ENCODE measurements at regions not wholly inside any gene's neighbourhood (a gene's known extent, or its start where the extent isn't known, plus 50 kb on each side); places are given as distances from the start of the nearest gene placed in this dataset.
A peak's percentile ranks its signal among the peaks of the same experiment; 100 is the strongest.
"Not testable (repeated sequence)": the region's sequence is repeated elsewhere in the genome, so short reads cannot be mapped to it uniquely, and the experiment has no call there.

DNA sequence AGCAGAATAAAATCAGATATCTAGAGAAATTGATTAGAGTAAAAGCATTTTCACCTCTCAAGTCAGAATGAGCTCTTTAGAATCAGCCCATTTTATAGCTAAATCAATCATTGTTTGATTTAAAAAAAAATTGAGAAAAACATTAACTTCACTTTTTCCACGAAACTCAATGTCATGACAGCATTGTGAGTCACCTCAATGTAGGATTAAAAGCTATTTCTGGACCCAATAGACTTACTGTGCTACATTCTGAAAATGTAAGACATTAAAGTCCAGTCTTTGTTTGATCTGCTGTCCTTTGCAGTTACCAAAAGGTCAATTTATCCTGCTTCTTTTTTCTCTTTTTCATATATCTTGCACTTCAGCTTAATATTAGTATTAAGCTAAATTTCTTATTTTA lies 519.4 kb upstream of the ZNF337 start:
- no peak for DNase-seq

DNA sequence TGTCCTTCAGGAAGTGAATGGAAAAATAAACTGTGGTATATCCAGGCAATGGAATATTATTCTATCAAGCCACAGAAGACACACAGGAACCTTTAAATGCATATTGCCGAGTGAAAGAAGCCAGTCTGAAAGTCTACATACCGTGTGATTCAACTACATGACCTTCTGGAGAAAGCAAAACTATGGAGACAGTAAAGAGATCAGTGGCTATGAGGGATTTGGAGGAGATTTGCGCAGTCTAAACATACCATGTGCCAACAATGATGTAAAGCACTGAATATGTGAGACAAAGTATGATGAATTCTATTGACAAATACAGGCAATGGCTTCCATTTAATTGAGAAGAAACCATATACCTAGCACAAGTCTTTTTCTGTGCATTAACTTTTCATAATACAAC lies 518.3 kb upstream of the ZNF337 start:
- DNase-seq = no peak

DNA sequence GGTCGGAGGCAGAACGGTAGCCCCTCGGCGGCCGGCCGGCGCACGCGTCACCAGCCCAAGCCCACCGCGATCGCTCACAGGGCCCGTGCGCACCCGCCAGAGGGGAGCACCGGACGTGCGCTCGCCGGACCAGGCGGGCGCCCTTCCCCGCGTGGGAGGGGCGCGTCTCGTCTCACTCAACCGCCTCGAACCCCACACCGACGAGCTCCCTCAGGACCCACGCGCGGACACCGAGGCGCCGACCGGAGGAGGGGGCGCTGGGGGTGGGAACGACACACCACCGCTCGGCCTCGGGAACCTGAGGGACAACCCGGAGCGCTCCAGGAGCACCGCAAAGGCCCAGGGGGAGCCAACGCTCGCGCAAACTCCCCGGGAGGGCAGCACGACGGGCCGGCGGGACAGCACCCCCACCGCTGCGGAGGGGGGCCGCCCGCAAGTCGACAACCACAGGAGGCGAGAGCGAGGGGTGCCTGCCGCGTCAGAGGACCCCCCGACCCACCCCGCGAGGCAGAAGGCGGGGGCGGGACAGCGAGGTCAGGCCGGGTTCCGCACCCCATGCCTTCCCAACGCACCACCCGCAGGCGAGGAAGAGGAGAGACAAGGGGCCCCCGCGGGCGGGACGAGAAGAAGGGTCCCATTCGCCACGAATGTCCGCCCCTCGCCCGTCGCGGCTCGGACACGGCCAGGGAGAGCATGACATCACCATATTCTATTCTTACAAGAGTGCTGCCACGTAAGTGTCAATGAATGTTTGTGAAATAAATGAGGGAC lies 512.7 kb upstream of the ZNF337 start:
- DNase-seq = no peak

DNA sequence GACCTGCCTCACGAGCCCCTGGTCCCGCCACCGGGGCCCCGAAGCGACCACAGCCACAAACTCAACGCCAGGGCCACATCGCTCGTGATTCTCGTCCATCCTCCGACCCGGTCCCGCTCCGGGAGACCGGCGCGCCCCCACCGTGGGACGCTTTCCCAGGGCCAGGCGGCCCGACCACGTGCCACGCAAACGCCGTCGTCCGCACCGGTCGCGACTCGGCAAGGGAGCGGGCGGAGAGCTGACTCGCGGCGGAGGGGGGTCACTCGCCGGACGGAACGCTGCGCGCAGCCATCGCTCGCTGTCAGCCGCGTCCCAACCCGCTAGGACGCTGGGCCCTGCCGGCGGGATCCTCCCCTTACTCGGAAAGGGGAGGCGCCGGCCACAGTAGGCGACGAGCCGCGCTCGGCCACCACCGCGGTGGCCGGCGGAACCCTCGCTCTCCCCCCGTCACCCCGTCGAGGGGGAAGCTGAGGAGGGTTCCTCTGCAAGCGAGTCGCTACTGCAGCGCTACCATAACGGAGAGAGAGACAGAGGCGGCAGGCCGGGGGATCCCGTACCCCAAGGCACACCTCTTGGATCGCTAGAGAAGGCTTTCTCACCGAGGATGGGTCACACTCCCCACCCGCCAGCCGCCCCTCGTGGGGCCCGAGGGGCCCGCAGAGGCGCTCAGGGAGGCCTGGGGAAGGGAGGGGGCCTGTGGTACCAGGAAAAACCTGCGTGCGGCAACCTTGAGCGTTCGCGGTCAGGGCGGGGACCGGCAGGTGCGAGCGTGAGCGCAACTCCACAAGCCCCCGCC lies 511.8 kb upstream of the ZNF337 start:
- no peak for DNase-seq

DNA sequence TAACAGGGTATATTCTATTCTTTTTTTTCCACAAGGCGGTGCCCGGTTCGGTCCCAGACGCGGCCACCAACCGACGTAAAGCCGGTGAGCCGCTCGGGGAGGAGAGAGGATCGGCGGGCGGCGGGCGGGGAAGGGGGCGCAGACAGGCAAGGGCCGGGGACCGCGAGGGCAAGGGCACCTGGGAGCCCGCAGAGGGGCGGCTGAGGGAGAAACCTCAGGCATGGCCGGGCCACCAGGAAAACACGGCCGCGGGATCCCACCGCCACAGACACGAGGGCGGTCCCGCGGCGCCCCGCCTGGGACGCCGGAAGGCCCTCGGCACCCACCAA lies 511.3 kb upstream of the ZNF337 start:
- DNase-seq = not testable (repeated sequence)

DNA sequence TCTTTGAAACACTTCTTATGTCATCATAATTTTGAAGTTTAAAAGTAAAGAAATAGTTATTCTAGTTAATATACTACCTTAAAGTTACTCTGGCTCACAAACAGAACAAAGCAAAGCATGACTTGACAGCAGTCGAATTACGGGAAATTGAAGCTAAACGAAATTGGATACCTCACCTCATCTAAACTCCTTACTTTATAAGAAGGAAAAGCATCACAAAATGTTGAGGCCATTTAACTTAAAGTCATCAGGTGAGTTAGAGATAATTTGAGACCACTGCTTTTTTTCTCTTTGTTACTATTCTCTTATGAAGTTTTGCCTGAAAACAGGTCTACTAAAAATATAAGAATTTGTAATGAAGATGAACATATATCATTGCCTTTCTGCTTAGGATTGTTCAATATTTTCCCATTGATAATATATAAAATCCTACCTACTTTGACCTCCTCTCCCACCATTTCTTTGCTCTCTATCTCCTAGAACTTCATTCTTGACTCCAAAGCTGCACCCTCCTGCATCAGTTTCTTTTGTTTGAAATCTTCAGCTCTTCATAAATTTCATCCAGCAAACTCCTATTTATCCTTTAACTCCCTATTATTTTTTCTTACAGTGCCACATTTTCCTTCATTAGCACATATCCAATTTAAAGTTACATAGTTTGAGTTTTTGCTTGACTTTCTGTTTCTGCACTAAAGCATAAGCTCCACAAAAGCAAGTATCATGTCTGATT lies 510.7 kb upstream of the ZNF337 start:
- DNase-seq = no peak

DNA sequence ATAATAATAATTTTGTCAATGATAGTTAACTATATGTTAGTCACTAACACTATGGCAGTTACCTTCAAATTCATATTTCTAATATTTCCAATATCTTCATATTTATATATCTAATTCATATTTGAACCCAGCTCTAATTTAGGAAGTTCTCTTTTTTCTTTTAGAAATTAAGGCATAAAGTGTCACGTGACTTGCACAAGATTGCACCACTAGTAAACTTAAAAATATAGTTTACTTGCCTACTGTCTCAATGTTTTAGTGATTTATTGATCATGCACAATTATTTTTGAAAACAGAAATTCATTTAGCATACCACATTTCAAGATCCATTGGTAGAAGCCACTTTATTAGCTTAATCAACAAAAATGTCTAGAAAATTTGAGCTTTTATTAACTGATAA lies 508.7 kb upstream of the ZNF337 start:
- no peak for DNase-seq

DNA sequence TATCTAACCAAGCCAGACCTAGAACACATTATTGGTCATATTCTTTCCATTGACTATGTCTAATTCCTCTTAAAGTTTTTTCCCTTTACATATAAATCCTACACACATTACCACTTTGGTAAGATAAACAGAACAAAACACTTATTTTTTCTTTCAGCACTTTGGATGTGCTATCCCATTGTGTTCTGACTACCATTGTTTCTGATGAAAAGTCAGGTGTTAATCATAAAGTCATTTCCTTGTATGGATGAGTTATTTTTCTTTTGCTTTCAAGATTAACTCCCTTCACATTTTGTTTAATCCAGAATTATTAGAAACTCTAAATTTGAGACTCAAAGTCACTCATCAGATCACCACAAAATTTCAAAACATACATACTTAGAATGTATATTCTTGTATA lies 504.4 kb upstream of the ZNF337 start:
- not testable (repeated sequence) for DNase-seq

DNA sequence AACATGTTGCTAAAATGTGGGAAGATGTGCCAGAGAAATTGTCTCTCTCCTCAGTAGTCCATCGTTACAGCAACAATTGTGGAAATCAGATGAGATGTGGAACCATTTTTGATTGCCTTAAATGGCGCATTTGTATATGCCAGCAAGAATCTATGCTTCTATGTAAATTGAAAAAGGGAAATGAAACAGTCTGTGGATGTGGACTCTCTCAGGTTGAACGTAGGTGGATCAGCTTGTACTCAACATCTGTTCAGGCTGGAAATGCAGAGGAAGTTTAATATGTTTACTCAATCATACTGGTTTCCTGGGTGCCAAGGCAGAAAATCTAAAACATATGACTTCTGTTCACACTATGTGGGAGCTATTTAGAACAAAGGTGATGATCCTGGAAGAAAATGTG lies 490.7 kb upstream of the ZNF337 start:
- DNase-seq = not testable (repeated sequence)

DNA sequence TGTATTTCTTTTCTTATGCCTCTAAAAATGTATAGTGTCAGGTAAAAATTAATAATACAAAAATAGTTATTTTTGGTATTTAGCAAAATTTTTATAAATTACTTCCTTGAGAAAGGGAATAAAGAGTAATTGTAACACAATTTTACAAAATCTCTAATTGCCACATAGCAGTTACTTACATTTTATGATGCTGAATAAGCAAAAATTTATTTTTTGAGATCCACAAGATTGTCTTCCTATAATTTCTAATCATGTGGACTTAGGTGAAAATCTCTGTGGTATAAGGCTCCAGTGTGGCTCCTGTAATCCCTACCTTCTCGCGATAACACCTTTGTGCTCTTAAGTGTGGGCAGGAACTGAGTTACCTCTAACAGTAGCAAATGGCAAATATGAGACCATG lies 487.1 kb upstream of the ZNF337 start:
- DNase-seq = not testable (repeated sequence)

DNA sequence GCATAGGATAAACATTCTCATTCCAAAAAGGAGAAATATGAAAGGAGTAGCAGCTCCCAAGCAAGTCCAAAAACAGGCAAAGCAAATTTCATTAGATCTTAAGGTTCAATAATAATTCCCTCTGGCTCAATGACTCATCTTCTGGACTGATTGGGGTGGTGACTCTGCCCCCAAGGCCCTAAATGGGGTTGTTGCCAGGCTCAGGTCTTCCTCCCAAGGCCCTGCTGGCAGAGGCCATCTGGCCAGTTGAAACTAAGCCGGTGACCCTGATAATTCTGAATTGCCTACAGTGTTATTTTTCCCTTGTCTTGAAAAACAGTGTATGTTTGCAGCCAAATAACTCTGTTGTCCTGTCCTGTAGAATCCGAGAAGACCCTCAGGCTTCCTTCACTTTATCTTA lies 484.7 kb upstream of the ZNF337 start:
- peak in 1 of 14 donors; percentile 63 for DNase-seq

DNA sequence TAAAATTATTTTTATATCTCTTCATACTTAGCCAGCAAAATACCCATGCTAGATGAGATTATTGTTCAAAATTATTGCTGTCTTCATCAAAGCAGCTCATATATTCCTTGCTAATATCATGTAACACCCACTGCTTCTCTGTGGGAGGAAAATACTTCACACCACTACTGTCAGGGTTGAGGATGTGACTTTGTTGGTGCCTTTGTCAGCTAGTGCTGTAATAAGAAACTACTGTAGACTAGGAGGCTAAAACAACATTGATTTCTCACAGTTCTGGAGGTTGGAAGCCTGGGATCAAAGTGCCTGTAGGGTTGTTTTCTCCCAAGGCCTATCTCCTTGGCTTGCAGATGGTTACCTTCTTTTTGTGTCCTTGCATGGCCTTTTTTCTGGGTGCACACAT lies 475.2 kb upstream of the ZNF337 start:
- not testable (repeated sequence) for DNase-seq

DNA sequence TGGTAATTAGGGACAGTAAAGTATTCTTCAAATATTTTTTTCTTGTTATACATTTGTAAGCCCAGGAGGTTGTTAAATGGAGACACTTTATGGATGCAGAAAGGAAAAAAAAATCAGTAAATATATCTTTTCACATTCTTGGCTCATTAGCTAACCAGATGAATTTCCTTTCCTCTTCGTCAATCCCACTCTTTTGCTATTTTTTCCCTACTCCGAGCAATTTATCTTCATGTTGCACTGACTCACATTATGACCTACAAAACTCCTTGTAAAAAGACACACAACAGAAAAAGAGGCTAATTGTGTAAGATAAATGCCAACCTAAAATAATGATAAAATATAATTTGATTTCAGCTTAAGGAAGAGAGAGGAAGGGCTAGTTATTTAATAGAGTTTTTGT lies 472.9 kb upstream of the ZNF337 start:
- no peak for DNase-seq

DNA sequence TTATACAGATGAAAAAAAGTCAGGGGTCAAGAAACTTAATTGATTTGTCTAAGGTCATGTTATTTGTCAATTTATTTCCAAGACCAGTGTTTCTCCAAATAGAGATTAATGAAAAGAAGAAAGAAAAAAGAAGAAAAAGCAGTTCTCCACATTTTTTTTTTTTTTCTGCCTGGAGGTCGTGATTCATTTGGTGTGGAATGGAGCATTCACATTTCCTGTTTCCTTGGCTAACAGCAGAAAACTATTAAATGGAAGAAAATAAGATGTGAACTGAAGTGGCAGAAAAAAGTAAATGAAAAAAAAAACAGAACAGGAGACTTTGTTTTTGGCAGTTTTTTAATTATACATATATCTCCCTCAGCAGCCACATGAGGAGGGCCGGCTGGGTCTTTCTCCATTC lies 470.8 kb upstream of the ZNF337 start:
- no peak for DNase-seq

DNA sequence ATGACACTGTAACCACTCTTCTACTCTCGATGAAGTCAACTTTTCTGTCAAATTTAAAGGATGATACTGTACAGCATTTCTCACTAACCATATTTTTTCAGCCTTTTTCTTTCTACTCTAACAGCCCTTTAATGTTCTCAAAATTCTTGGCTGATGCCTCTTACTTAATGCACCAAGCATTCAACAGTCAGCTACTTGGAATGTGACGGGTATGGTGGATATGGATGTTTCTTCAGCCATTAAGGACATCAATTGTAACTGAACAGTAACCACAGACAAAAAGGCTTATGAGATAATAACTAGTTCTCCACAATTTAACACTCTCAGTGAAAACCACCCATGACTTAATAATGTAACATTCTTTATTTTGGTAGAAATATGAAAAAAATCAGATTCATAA lies 467.2 kb upstream of the ZNF337 start:
- no peak for DNase-seq

DNA sequence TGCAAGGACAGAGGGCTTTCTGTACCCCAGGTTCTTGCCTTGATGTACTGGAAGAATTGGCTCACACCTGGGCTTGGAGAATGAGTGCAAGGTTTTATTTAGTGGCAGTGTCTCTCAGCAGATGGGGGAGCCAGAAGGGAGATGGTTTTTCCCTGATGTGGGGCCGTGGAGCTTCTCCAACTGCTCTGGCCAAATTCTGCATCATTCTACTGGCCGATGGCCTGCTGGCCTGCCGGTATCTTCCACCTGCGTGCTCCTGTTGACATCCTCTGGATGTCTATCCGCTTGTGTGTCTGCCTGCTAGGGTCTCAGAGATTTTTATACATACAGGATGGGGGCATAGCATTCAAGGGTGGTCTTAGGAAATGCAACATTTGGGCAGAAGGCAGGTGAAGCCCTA lies 466.5 kb upstream of the ZNF337 start:
- peak in 1 of 14 donors; percentile 75 for DNase-seq

DNA sequence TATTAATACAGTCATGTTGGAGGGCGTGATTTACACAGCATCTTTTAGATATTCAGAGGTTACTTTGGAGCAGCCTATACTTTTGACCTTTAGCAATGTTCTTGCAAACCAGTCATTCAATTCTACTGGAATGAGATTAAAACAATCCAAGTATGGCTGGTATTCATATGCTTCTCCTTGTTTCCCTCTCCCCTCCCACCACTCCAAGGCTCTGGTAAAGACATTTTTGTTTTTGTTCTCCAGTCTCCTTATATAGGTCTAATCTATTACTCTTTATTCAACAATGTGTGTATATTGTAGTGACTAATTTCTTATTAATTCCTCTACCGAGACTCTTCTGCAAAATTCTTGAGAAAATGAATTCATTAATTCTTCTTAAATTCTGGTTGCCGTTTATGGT lies 465.1 kb upstream of the ZNF337 start:
- not testable (repeated sequence) for DNase-seq

DNA sequence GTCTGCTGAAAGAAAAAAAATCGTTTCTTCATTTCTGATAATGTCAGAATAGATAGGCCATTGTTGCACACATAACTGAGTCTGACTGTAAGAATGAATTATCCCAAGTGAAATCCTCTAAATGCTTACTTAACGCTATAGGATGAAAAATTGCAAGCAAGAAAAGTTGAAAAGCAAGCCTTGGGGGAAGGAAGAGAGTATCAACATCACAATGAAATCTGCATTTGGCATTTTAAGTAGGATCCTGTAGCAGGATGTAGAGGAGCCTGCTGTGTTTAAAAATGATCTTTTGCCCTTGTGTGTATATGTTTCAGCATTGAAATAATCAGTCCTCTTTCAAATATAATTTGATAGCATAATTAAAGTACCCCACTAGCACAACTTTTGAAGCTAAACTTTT lies 464.3 kb upstream of the ZNF337 start:
- not testable (repeated sequence) for DNase-seq

DNA sequence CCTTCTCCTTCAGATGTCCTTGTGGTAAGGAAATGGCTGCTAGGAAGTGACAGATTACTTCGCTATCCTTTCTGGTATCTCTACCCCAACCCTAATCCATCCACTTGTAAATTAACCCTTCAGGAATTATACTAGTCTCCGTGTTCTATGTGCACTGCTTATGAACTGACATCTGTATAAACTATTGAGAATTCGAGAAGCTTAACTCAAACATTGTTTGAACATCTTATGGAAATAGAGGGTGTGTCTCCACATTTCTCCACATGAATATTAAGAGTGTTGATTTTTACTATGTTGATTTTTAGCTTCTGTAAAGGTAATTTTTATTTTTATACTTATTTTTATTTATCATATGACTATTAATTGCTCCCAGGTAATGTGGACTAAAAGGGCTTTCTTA lies 457.6 kb upstream of the ZNF337 start:
- DNase-seq = no peak

DNA sequence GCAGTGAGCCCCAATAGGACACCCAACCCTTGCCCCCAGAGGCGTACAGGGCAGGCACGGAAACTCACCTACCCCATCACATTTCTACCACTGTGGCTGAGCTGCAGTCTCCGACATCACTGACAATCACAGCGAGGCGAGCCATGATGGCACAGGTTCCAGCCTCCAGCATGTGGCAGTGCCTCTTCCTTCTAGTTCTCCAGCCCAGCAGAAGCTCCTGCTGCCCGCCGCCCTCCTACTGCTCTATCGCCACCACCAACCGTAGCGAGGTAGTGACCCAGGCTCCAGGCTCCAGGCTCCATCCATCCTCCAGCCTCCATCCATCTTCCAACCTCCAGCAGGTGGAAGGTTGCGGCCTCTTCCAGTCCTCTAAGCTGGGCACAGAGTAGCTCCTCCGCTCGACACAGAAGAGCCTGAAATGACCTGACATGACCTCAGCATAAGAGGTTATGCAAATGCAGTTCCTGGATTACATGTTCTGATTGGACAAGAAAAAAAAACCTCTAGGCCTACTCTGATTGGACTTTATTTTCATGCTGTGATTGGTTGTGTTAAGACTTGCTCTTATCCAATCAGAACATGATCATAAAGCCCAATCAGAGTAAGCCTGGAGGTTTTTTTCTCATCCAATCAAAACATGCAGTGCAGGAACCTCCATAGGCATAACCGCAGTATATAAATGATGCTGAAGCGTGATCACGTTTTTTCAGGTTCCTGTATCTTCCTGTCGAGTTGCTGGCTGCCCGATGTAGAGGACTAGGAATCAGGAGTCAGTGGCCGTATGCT lies 438.9 kb upstream of the ZNF337 start:
- DNase-seq = no peak

DNA sequence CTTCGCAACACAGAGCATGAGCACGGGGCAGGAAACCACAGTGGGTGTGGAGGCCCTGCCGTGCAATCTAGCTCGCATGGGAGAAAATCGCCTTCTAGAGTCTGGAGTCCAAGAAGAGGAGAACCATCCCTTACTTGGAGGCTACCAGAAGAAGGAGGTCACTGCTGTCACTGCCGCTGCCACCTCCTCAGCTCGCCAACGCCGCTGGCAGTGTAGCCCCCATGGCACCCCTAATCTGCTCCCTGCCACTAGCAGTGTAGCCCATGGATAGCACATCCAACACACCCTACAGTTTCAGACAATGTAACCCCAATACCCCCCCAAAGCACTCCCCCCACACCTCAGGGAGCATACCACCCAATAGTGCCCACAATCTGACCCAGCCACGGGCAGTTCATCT lies 438.0 kb upstream of the ZNF337 start:
- no peak for DNase-seq

DNA sequence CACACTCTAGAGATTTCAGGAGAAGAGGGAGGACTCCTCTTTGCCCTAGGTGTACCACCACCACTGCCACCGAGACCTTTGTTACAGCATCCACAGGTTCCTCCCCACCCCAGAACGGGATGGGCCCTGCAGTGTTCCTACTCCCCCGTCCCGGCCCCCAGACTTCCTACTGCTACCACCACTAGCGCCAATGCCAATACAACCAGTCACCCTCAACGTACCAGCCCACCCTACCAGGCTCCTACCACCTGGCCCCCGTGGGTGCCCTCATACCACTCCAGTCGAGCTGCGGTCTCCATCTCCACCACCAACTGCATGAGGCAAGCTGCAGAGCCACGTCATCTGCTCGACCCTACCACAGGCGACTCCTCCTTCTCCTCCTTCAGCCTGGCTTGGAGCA lies 437.1 kb upstream of the ZNF337 start:
- not testable (repeated sequence) for DNase-seq

DNA sequence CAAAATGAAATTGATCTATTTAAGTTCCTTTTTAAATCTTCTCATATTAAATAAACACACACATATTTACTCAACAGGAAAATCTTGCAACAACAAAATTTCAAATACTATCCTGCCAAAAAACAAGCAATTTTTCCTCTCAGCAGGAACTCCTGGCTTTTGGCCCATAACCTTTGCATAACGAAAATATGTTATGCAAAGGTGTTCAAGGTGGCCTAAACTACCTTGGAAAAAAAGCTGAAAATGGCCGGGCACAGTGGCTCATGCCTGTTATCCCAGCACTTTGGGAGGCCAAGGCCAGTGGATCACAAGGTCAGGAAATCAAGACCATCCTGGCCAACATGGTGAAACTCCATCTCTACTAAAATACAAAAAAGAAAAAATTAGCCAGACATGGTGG lies 424.3 kb upstream of the ZNF337 start:
- peak in 1 of 14 donors; percentile 26 for DNase-seq
